RWPE1 (cell line): ENCODE measurements at regions not wholly inside any gene's neighbourhood (a gene's known extent, or its start where the extent isn't known, plus 50 kb on each side); places are given as distances from the start of the nearest gene placed in this dataset.
"Not testable (repeated sequence)": the region's sequence is repeated elsewhere in the genome, so short reads cannot be mapped to it uniquely, and the experiment has no call there.

Experiments used
- CTCF ChIA-PET: fragments of 350-600 bp; sonication (Branson Sonifier 250); formaldehyde crosslinking; extraction: SDS; loops from one replicate; lab custom pipeline; 2021; lab: Yijun Ruan, JAX
- POLR2A ChIA-PET: fragments of 400-600 bp; formaldehyde crosslinking; extraction: SDS; loops from one replicate; lab custom pipeline; 2020; ENCODE audit warnings: antibody characterized with exemption; ENCODE audit not compliant: low non-redundant PET; lab: Yijun Ruan, JAX
- DNase-seq: peaks from one replicate; pipeline ENCODE4 v3.0.0; 2012; ENCODE audit warnings: low spot score
- H3K27ac ChIP-seq: fragments of 450-650 bp; 2 replicates; pipeline ENCODE4 v1.5.1; 2017
- TF ChIP-seq, protein P1 (sequence below): fragments of 450-650 bp; conservative IDR thresholded peaks from 2 replicates; pipeline ENCODE4 v1.5.1; 2017; ENCODE audit warnings: low read depth, mild to moderate bottlenecking

DNA sequence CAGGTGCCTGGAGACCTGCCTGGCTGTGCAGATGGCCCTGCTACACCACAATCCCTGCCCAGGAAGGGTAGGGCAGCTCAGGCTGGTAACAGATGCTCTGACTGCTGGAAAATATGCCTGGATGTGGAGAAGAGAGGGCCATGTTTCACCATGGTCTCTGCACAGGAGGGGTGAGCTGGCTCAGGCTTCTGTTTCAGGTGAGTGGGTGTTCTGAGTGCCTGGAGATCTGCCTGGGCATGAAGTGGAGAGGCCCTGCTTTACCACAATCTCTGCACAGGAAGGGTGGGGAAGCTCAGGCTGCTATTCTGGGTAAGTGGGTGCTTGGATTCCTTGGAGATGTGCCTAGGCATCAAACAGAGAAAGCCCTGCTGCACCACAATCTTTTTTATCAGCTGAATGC is 350.1 kb downstream of the KIF20B start:
- H3K27ac ChIP-seq = peak overlapping the region; percentile 91
- CTCF ChIA-PET = interaction anchor here (0.6 to 0.9 kb wide), 2 partner anchors 208 to 564 kb away, joined by 3 to 5 read pairs; no protein-coding TSS in a partner anchor
- TF ChIP-seq, protein P1, sequence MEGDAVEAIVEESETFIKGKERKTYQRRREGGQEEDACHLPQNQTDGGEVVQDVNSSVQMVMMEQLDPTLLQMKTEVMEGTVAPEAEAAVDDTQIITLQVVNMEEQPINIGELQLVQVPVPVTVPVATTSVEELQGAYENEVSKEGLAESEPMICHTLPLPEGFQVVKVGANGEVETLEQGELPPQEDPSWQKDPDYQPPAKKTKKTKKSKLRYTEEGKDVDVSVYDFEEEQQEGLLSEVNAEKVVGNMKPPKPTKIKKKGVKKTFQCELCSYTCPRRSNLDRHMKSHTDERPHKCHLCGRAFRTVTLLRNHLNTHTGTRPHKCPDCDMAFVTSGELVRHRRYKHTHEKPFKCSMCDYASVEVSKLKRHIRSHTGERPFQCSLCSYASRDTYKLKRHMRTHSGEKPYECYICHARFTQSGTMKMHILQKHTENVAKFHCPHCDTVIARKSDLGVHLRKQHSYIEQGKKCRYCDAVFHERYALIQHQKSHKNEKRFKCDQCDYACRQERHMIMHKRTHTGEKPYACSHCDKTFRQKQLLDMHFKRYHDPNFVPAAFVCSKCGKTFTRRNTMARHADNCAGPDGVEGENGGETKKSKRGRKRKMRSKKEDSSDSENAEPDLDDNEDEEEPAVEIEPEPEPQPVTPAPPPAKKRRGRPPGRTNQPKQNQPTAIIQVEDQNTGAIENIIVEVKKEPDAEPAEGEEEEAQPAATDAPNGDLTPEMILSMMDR = no peak
- POLR2A ChIA-PET = interaction anchor here (0.6 kb wide), 1 partner anchor 491 kb away, joined by 4 read pairs; no protein-coding TSS in a partner anchor
- peak; percentile 66 for DNase-seq

DNA sequence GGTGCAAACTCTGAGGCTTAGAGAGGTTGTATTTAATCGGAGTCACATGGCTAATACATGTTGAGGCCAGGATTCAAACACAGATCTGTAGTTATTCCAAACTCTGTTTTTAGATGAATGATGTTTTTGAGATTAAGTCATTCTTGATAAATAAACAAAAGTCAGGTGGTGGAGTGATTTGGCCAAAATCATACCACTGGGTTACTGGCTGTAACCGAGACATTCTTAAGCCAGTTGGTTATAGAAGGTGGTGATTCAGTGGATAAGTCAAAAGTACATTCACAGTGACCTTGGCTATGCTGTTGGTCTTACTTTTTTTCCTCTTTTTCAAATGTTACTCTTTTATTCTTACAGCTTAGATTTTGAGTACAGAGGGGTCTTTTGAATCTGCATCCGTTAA is 361.4 kb downstream of the KIF20B start:
- ChIA-PET POLR2A (no interaction called here), CTCF (no interaction called here)
- no peak for DNase-seq
- TF ChIP-seq, protein P1 = no peak
- H3K27ac ChIP-seq = no peak overlapping the region

GRCh38 chr10:90064295-90064694 is 362.9 kb downstream of the KIF20B start:
- no peak for DNase-seq
- ChIA-PET POLR2A (no interaction called here), CTCF (no interaction called here)
- no peak overlapping the region for H3K27ac ChIP-seq
- TF ChIP-seq, protein P1 = no peak

- CTCF ChIA-PET = no interaction called here
- TF ChIP-seq, protein P1 = no peak
- POLR2A ChIA-PET = no interaction called here
- H3K27ac ChIP-seq = no peak overlapping the region
- no peak for DNase-seq
Observed at GRCh38 chr10:90066435-90066834, 365.0 kb downstream of the KIF20B start.

- no peak for DNase-seq
- TF ChIP-seq, protein P1 = no peak
- POLR2A ChIA-PET = no interaction called here
- CTCF ChIA-PET = no interaction called here
- H3K27ac ChIP-seq = no peak overlapping the region
Observed at GRCh38 chr10:90075995-90076394, 374.6 kb downstream of the KIF20B start.

DNA sequence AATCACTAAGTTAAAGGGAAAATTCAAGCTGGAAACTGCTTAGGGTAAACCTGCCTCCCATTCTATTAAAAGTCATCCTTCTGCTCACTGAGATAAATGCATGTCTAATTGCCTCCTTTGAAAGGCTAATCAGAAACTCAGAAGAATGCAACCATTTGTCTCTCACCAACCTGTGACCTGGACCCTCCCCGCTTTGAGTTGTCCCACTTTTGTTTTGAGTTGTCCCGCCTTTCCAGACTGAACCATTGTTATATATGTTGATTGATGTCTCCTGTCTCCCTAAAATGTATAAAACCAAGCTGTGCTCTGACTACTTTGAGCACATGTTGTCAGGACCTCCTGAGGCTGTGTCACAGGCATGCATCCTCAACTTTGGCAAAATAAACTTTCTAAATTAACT is 378.4 kb downstream of the KIF20B start:
- no peak overlapping the region for H3K27ac ChIP-seq
- CTCF ChIA-PET = no interaction called here
- DNase-seq = no peak
- TF ChIP-seq, protein P1 = no peak
- POLR2A ChIA-PET = no interaction called here

DNA sequence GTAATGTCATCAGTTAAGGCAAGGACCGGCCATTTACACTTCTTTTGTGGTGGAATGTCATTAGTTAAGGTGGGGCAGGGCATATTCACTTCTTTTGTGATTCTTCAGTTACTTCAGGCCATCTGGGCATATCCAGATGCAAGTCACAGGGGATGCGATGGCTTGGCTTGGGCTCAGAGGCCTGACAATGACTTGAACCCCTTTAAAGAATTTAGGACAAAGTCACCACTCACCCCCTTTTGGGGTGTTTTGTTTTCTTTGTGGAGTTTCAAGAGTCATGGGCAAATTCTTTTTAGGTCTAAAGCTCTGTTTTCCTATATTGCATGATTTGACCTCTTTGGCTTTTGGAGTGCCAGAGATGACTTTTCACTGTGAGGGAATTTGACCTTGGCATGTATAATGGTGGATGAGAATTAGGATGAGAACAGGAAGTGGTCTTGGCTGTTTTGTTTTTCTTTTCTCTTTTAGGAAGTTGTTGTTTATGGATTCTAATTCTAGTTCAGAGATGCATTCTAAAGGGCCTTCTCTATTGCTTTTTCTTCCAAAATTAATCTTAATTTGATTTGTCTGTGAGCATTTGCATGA is 385.3 kb downstream of the KIF20B start:
- CTCF ChIA-PET, DNase-seq, POLR2A ChIA-PET, H3K27ac ChIP-seq: not testable (repeated sequence)
